Ishikawa (cell line): ENCODE measurements at regions not wholly inside any gene's neighbourhood (a gene's known extent, or its start where the extent isn't known, plus 50 kb on each side); places are given as distances from the start of the nearest gene placed in this dataset.

Experiments
- CEBPB ChIP-seq: IDR thresholded peaks from 2 replicates; pipeline ENCODE4 v1.6.1; 2012
- CREB1 ChIP-seq: IDR thresholded peaks from 2 replicates; pipeline ENCODE4 v1.6.1; 2012; ENCODE audit warnings: low read depth
- EGR1 ChIP-seq: IDR thresholded peaks from 2 replicates; pipeline ENCODE4 v1.6.1; 2012
- EP300 ChIP-seq: IDR thresholded peaks from 2 replicates; pipeline ENCODE4 v1.6.1; 2012; ENCODE audit warnings: borderline replicate concordance
- FOXM1 ChIP-seq: IDR thresholded peaks from 2 replicates; pipeline ENCODE4 v1.6.1; 2012; ENCODE audit warnings: low read depth, borderline replicate concordance
- MAX ChIP-seq: IDR thresholded peaks from 2 replicates; pipeline ENCODE4 v1.6.1; 2012
- NFIC ChIP-seq: IDR thresholded peaks from 2 replicates; pipeline ENCODE4 v1.6.1; 2012
- RAD21 ChIP-seq: IDR thresholded peaks from 2 replicates; pipeline ENCODE4 v1.6.1; 2012; ENCODE audit warnings: low read depth
- REST ChIP-seq: IDR thresholded peaks from 2 replicates; pipeline ENCODE4 v1.6.1; 2012; ENCODE audit warnings: low read depth, mild to moderate bottlenecking
- TAF1 ChIP-seq: IDR thresholded peaks from 2 replicates; pipeline ENCODE4 v1.6.1; 2012; ENCODE audit warnings: low read depth, mild to moderate bottlenecking
- TCF12 ChIP-seq: IDR thresholded peaks from 2 replicates; pipeline ENCODE4 v1.6.1; 2012; ENCODE audit warnings: low read depth
- TEAD4 ChIP-seq: IDR thresholded peaks from 2 replicates; pipeline ENCODE4 v1.6.1; 2012
- USF1 ChIP-seq: IDR thresholded peaks from 2 replicates; pipeline ENCODE4 v1.6.1; 2012
- YY1 ChIP-seq: IDR thresholded peaks from 2 replicates; pipeline ENCODE4 v1.6.1; 2012; ENCODE audit warnings: low read depth
- ZBTB7A ChIP-seq: IDR thresholded peaks from 2 replicates; pipeline ENCODE4 v1.6.1; 2012; ENCODE audit warnings: low read depth

- no peak for TF ChIP-seq ZBTB7A
- no peak for TF ChIP-seq FOXM1
- TF ChIP-seq EP300 = no peak
These were observed 431.3 kb upstream of the MYT1L start for GRCh38 chr2:2762166-2762908.

- TF ChIP-seq NFIC (no peak), REST (no peak), ZBTB7A (no peak), FOXM1 (no peak), TCF12 (no peak), YY1 (no peak), MAX (no peak), USF1 (no peak), EP300 (no peak), TEAD4 (no peak), EGR1 (no peak), CREB1 (no peak), CEBPB (no peak), TAF1 (no peak), RAD21 (no peak)
These were observed 427.8 kb upstream of the MYT1L start for GRCh38 chr2:2758793-2759367.

GRCh38 chr2:2757764-2758163, 426.7 kb upstream of the MYT1L start:
- TF ChIP-seq TEAD4 = no peak
- TF ChIP-seq FOXM1 = no peak
- no peak for TF ChIP-seq RAD21
- no peak for TF ChIP-seq TCF12
- no peak for TF ChIP-seq EGR1
- no peak for TF ChIP-seq ZBTB7A
- no peak for TF ChIP-seq CREB1
- no peak for TF ChIP-seq USF1
- no peak for TF ChIP-seq NFIC
- TF ChIP-seq TAF1 = no peak
- no peak for TF ChIP-seq EP300
- TF ChIP-seq MAX = no peak

- no peak for TF ChIP-seq TEAD4
- no peak for TF ChIP-seq YY1
- no peak for TF ChIP-seq MAX
- no peak for TF ChIP-seq REST
- TF ChIP-seq CREB1 = no peak
- no peak for TF ChIP-seq CEBPB
- no peak for TF ChIP-seq ZBTB7A
- TF ChIP-seq TCF12 = no peak
- TF ChIP-seq USF1 = no peak
- no peak for TF ChIP-seq NFIC
- no peak for TF ChIP-seq FOXM1
- TF ChIP-seq RAD21 = no peak
- no peak for TF ChIP-seq EGR1
- TF ChIP-seq EP300 = no peak
- TF ChIP-seq TAF1 = no peak
These were observed 425.8 kb upstream of the MYT1L start for GRCh38 chr2:2756886-2757285.

GRCh38 chr2:2755990-2756389, 424.9 kb upstream of the MYT1L start:
- TF ChIP-seq TEAD4 (no peak), TCF12 (no peak), MAX (no peak), REST (no peak), TAF1 (no peak), EP300 (no peak), CREB1 (no peak), YY1 (no peak), EGR1 (no peak), RAD21 (no peak), USF1 (no peak), ZBTB7A (no peak), FOXM1 (no peak)
